Caco-2 (cell line): ENCODE measurements at regions not wholly inside any gene's neighbourhood (a gene's known extent, or its start where the extent isn't known, plus 50 kb on each side); places are given as distances from the start of the nearest gene placed in this dataset.

Experiments
- BruUV-seq: library from RNA; stranded (reverse); fragments of 400-500 nt; replicated peaks from 2 replicates; lab custom pipeline; 2021; lab: Mats Ljungman, UMichigan
- CTCF ChIA-PET: fragments of 300-600 bp; sonication (Branson Sonifier 250); formaldehyde crosslinking; loops from one replicate; lab custom pipeline; 2022; ENCODE audit warnings: antibody characterized with exemption; lab: Charles Lee
- POLR2A ChIA-PET: fragments of 300-600 bp; sonication (Branson Sonifier 250); formaldehyde crosslinking; loops from one replicate; lab custom pipeline; 2022; ENCODE audit warnings: antibody characterized with exemption; lab: Charles Lee
- DNase-seq, 2 experiments: peaks; one replicate each; pipeline versions ENCODE4 v3.0.0 to v3.0.0-alpha.2; 2020 to 2022
- H3K27me3 ChIP-seq: replicated peaks from 2 replicates; pipeline ENCODE4 v1.6.0; 2011; ENCODE audit warnings: low read length; ENCODE audit not compliant: control insufficient read depth, insufficient read depth
- H3K36me3 ChIP-seq: 2 replicates; pipeline ENCODE4 v1.5.1; 2011; ENCODE audit warnings: low read length; ENCODE audit not compliant: control insufficient read depth, insufficient read depth
- H3K4me1 ChIP-seq: fragments of 250-450 bp; sonication (Bioruptor Pico); 2 replicates; pipeline ENCODE4 v1.5.1; 2020; ENCODE audit warnings: mild to moderate bottlenecking
- H3K4me3 ChIP-seq: 2 replicates; pipeline ENCODE4 v1.5.1; 2011; ENCODE audit warnings: low read depth, mild to moderate bottlenecking, control low read depth, low read length
- H3K9me3 ChIP-seq: fragments of 250-450 bp; sonication (Bioruptor Pico); 2 replicates; pipeline ENCODE4 v1.5.1; 2020; ENCODE audit warnings: mild to moderate bottlenecking, moderate library complexity
- H3K27ac Mint-ChIP-seq: one replicate; pipeline ENCODE4 v1.8.0; 2022; ENCODE audit warnings: mixed read lengths; ENCODE audit not compliant: unreplicated experiment
- H3K27me3 Mint-ChIP-seq: one replicate; pipeline ENCODE4 v1.8.0; 2022; ENCODE audit warnings: mixed read lengths; ENCODE audit not compliant: insufficient read depth, unreplicated experiment
- H3K36me3 Mint-ChIP-seq: one replicate; pipeline ENCODE4 v1.8.0; 2022; ENCODE audit warnings: mild to moderate bottlenecking, mixed read lengths; ENCODE audit not compliant: insufficient read depth, unreplicated experiment
- H3K4me1 Mint-ChIP-seq: one replicate; pipeline ENCODE4 v1.8.0; 2022; ENCODE audit warnings: low read depth, mixed read lengths; ENCODE audit not compliant: unreplicated experiment
- H3K4me3 Mint-ChIP-seq: one replicate; pipeline ENCODE4 v1.8.0; 2022; ENCODE audit warnings: mild to moderate bottlenecking, moderate library complexity, mixed read lengths; ENCODE audit not compliant: unreplicated experiment
- H3K9me3 Mint-ChIP-seq: one replicate; pipeline ENCODE4 v1.8.0; 2022; ENCODE audit warnings: mixed read lengths; ENCODE audit not compliant: unreplicated experiment
- CTCF ChIP-seq, 2 experiments: fragments of 200-600 bp in 1 of 2; IDR thresholded peaks; 1 replicate in 1 of 2; 2 replicates in 1 of 2; pipeline versions ENCODE4 v1.5.1 to v1.8.0; 2011 to 2022; ENCODE audit warnings: antibody characterized with exemption in 1 of 2, control low read depth in 1 of 2, inconsistent platforms in 1 of 2, low read depth in 1 of 2, low read length in 1 of 2, mild to moderate bottlenecking in 1 of 2, moderate library complexity in 1 of 2; ENCODE audit not compliant: insufficient read depth in 1 of 2, severe bottlenecking in 1 of 2, unreplicated experiment in 1 of 2
- intact Hi-C: fragments of 100-400 bp; cut with micrococcal nuclease; formaldehyde crosslinking; loops from one replicate; pipeline ENCODE4 v1.10.0; 2022; ENCODE audit not compliant: unreplicated experiment

- no peaks in the 10 kb centered on the region for H3K27me3 ChIP-seq
- CTCF ChIA-PET, result no interaction called here
- intact Hi-C loops, result no loop called here
- H3K4me3 Mint-ChIP-seq, result no peak overlapping the region
- H3K27ac Mint-ChIP-seq, result no peak overlapping the region
- no peak for TF ChIP-seq CTCF (IDR thresholded peaks at IDR 0.05; ENCODE audit: insufficient read depth in 1 of 2, low read depth in 1 of 2, low read length in 1 of 2, severe bottlenecking in 1 of 2, unreplicated experiment in 1 of 2)
- peaks cover 9% of the 10 kb centered on the region for H3K4me1 Mint-ChIP-seq
- no peak overlapping the region for H3K4me3 ChIP-seq
- no peaks in the 10 kb centered on the region for H3K9me3 Mint-ChIP-seq
- POLR2A ChIA-PET, result no interaction called here
- H3K27me3 Mint-ChIP-seq, result no peaks in the 10 kb centered on the region
- H3K9me3 ChIP-seq, result no peaks in the 10 kb centered on the region
- DNase-seq, result no peak
- no TSS peak for BruUV-seq
- no peaks in the 10 kb centered on the region for H3K36me3 Mint-ChIP-seq
- H3K4me1 ChIP-seq, result peaks cover 14% of the 10 kb centered on the region
- H3K36me3 ChIP-seq, result no peaks in the 10 kb centered on the region
These were observed 85.0 kb downstream of the INHBB start for GRCh38 chr2:120430957-120431356.

GRCh38 chr2:120431386-120432292 lies 85.7 kb downstream of the INHBB start:
- ChIA-PET CTCF (no interaction called here), POLR2A (no interaction called here)
- intact Hi-C loops, result no loop called here
- H3K4me1 ChIP-seq, result peaks cover 15% of the 10 kb centered on the region
- Mint-ChIP-seq H3K36me3 (no peaks in the 10 kb centered on the region), H3K27me3 (no peaks in the 10 kb centered on the region), H3K4me1 (peaks cover 12% of the 10 kb centered on the region), H3K27ac (no peak overlapping the region), H3K9me3 (no peaks in the 10 kb centered on the region), H3K4me3 (no peak overlapping the region)
- H3K27me3 ChIP-seq, result no peaks in the 10 kb centered on the region
- no peaks in the 10 kb centered on the region for H3K9me3 ChIP-seq
- no peak for TF ChIP-seq CTCF (IDR thresholded peaks at IDR 0.05; ENCODE audit: insufficient read depth in 1 of 2, low read depth in 1 of 2, low read length in 1 of 2, severe bottlenecking in 1 of 2, unreplicated experiment in 1 of 2)
- no peak for DNase-seq
- no TSS peak for BruUV-seq
- H3K36me3 ChIP-seq, result no peaks in the 10 kb centered on the region
- H3K4me3 ChIP-seq, result no peak overlapping the region

GRCh38 chr2:120432293-120432975 lies 86.5 kb downstream of the INHBB start:
- BruUV-seq, result no TSS peak
- intact Hi-C loops, result no loop called here
- POLR2A ChIA-PET, result interaction anchor here (0.6 kb wide), 1 partner anchor 123 kb away, joined by 5 read pairs; no protein-coding TSS in a partner anchor
- TF ChIP-seq CTCF (IDR thresholded peaks at IDR 0.05; ENCODE audit: insufficient read depth in 1 of 2, low read depth in 1 of 2, low read length in 1 of 2, severe bottlenecking in 1 of 2, unreplicated experiment in 1 of 2), result no peak
- Mint-ChIP-seq H3K9me3 (no peaks in the 10 kb centered on the region), H3K4me1 (peaks cover 20% of the 10 kb centered on the region), H3K4me3 (no peak overlapping the region), H3K27ac (peak overlapping the region; percentile 5), H3K36me3 (no peaks in the 10 kb centered on the region), H3K27me3 (no peaks in the 10 kb centered on the region)
- Histone ChIP-seq H3K36me3 (no peaks in the 10 kb centered on the region), H3K9me3 (no peaks in the 10 kb centered on the region), H3K4me1 (peaks cover 23% of the 10 kb centered on the region), H3K27me3 (no peaks in the 10 kb centered on the region), H3K4me3 (no peak overlapping the region)
- CTCF ChIA-PET, result no interaction called here
- no peak for DNase-seq
